Parathyroid adenoma (tissue), 2 donors: ENCODE measurements at regions not wholly inside any gene's neighbourhood (a gene's known extent, or its start where the extent isn't known, plus 50 kb on each side); places are given as distances from the start of the nearest gene placed in this dataset.

Source experiments
- H2AFZ ChIP-seq: fragments of 300-600 bp; sonication (generic); one replicate; pipeline ENCODE4 v1.7.0; 2017; ENCODE audit warnings: antibody characterized with exemption, mild to moderate bottlenecking
- H3K27ac ChIP-seq: fragments of 300-600 bp; sonication (generic); one replicate; pipeline ENCODE4 v1.7.0; 2017
- H3K27me3 ChIP-seq: fragments of 300-600 bp; sonication (generic); one replicate; pipeline ENCODE4 v1.7.0; 2017; ENCODE audit warnings: low read length; ENCODE audit not compliant: control insufficient read depth, insufficient read depth
- H3K36me3 ChIP-seq: fragments of 300-600 bp; sonication (generic); one replicate; pipeline ENCODE4 v1.7.0; 2017; ENCODE audit warnings: low read length; ENCODE audit not compliant: control insufficient read depth, insufficient read depth
- H3K4me1 ChIP-seq: fragments of 300-600 bp; sonication (generic); one replicate; pipeline ENCODE4 v1.7.0; 2017; ENCODE audit warnings: control low read depth
- H3K4me2 ChIP-seq: fragments of 300-600 bp; sonication (generic); one replicate; pipeline ENCODE4 v1.7.0; 2017; ENCODE audit warnings: low read length
- H3K4me3 ChIP-seq: fragments of 300-600 bp; sonication (generic); one replicate; pipeline ENCODE4 v1.7.0; 2017; ENCODE audit warnings: low read depth, low read length
- H3K79me2 ChIP-seq: fragments of 300-600 bp; sonication (generic); one replicate; pipeline ENCODE4 v1.7.0; 2017; ENCODE audit warnings: control low read depth
- H3K9ac ChIP-seq: fragments of 300-600 bp; sonication (generic); one replicate; pipeline ENCODE4 v1.7.0; 2017; ENCODE audit warnings: mild to moderate bottlenecking
- H3K9me3 ChIP-seq: fragments of 300-600 bp; sonication (generic); one replicate; pipeline ENCODE4 v1.7.0; 2017; ENCODE audit warnings: low read length; ENCODE audit not compliant: control insufficient read depth
- CTCF ChIP-seq: fragments of 300-600 bp; sonication (generic); IDR thresholded peaks from one replicate; pipeline ENCODE4 v1.7.0; 2017; ENCODE audit warnings: antibody characterized with exemption, mild to moderate bottlenecking
- donor health status: primary hyperparathyroidism.

- H3K4me3 ChIP-seq, result no peak overlapping the region
- no peak overlapping the region for H3K9ac ChIP-seq
- no peaks in the 10 kb centered on the region for H3K36me3 ChIP-seq
- H2AFZ ChIP-seq, result no peak overlapping the region
- no peaks in the 10 kb centered on the region for H3K9me3 ChIP-seq
- H3K27me3 ChIP-seq, result no peaks in the 10 kb centered on the region
- H3K4me2 ChIP-seq, result no peak overlapping the region
- no peak for TF ChIP-seq CTCF
- H3K27ac ChIP-seq, result no peak overlapping the region
- H3K79me2 ChIP-seq, result no peaks in the 10 kb centered on the region
- no peaks in the 10 kb centered on the region for H3K4me1 ChIP-seq
Measured at GRCh38 chr3:103690536-103690935, 1255.7 kb downstream of the ZPLD1 start.

GRCh38 chr3:103693831-103694230, 1259.0 kb downstream of the ZPLD1 start:
- H3K27ac ChIP-seq, result no peak overlapping the region
- no peak overlapping the region for H3K9ac ChIP-seq
- no peaks in the 10 kb centered on the region for H3K27me3 ChIP-seq
- no peaks in the 10 kb centered on the region for H3K36me3 ChIP-seq
- H3K4me3 ChIP-seq, result no peak overlapping the region
- no peak for TF ChIP-seq CTCF
- no peak overlapping the region for H2AFZ ChIP-seq
- no peaks in the 10 kb centered on the region for H3K9me3 ChIP-seq
- H3K4me2 ChIP-seq, result no peak overlapping the region
- no peaks in the 10 kb centered on the region for H3K79me2 ChIP-seq
- no peaks in the 10 kb centered on the region for H3K4me1 ChIP-seq

GRCh38 chr3:103698646-103699045, 1263.8 kb downstream of the ZPLD1 start:
- no peak for TF ChIP-seq CTCF
- Histone ChIP-seq H3K4me1 (no peaks in the 10 kb centered on the region), H2AFZ (no peak overlapping the region), H3K27me3 (no peaks in the 10 kb centered on the region), H3K4me2 (no peak overlapping the region), H3K79me2 (no peaks in the 10 kb centered on the region), H3K27ac (no peak overlapping the region), H3K36me3 (no peaks in the 10 kb centered on the region), H3K9ac (no peak overlapping the region), H3K4me3 (no peak overlapping the region), H3K9me3 (no peaks in the 10 kb centered on the region)

- no peak overlapping the region for H3K27ac ChIP-seq
- no peak overlapping the region for H2AFZ ChIP-seq
- TF ChIP-seq CTCF, result no peak
- no peak overlapping the region for H3K4me3 ChIP-seq
- no peaks in the 10 kb centered on the region for H3K27me3 ChIP-seq
- H3K79me2 ChIP-seq, result no peaks in the 10 kb centered on the region
- no peak overlapping the region for H3K9ac ChIP-seq
- no peaks in the 10 kb centered on the region for H3K9me3 ChIP-seq
- H3K4me1 ChIP-seq, result no peaks in the 10 kb centered on the region
- H3K4me2 ChIP-seq, result no peak overlapping the region
- no peaks in the 10 kb centered on the region for H3K36me3 ChIP-seq
Measured at GRCh38 chr3:103699228-103699627, 1264.4 kb downstream of the ZPLD1 start.

GRCh38 chr3:103705641-103706040, 1270.8 kb downstream of the ZPLD1 start:
- Histone ChIP-seq H2AFZ (no peak overlapping the region), H3K36me3 (no peaks in the 10 kb centered on the region), H3K4me2 (no peak overlapping the region), H3K27ac (no peak overlapping the region), H3K4me1 (no peaks in the 10 kb centered on the region), H3K9me3 (no peaks in the 10 kb centered on the region), H3K79me2 (no peaks in the 10 kb centered on the region), H3K27me3 (no peaks in the 10 kb centered on the region), H3K9ac (no peak overlapping the region), H3K4me3 (no peak overlapping the region)
- no peak for TF ChIP-seq CTCF
